Amniotic epithelial cell (primary cell): ENCODE measurements at regions not wholly inside any gene's neighbourhood (a gene's known extent, or its start where the extent isn't known, plus 50 kb on each side); places are given as distances from the start of the nearest gene placed in this dataset.

Source experiments
- DNase-seq: peaks from one replicate; pipeline ENCODE4 v3.0.0-alpha.2; 2010; ENCODE audit warnings: low read depth

DNA sequence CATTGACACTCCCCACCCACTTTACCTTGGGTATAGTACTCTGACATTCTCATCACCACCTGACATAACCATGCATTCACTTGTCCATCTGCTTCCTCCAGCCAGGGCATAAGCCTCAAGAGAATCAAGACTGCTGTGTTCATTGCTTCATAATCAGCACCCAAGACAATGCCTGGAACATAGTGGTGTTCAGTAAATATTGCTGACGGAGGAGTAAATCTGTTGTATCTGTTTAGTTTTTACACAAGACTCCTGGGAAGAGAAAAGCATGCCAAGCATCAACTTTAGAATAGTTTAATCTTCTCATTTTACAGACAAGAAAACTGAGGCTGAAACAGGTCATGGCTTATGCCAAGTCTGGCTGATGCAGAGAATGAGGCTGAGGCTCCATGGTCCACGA, 173.9 kb upstream of the DUSP10 start:
- no peak for DNase-seq

DNA sequence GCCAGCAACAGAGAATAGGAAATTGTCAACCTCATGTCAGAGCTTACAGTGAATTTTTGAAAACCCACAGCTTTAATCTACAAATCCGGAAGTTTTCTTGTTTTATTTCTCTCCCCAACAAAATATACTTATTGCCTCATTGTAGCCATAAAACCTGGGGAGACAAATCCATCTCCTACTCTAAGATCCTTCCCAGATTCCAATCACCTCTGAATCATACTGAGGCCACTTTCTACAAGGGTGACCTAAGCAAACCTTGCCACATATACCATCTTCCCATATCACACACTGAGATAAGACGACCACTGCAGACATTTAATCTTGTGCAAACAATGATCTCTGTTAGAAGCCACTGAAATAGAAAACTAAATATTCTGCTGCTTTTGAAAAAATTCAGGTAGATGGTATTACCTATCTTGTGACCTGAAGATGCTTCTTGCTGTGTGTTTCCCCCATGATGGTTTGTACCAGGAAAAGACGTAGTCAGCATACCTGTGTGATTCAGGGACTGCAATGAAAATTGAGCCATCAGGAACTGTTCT, 171.5 kb upstream of the DUSP10 start:
- DNase-seq, result peak; percentile 80

DNA sequence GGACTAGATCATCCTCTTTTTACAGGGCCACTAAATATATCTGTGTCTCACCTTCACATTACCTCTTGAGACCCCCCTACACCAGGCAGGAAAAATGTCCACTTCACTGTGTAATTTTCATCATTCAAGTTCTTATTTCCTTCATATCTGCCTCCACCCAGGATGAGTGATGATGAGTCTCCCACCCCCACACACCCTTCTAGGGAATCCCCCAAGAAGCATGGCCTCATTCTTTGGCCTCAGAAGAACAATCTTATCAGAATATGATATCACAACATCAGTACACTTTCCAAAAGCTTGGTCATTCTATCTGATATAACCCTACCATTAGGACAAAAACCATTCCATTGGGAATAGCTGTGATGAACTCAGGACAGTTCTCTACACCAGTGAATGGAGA, 170.3 kb upstream of the DUSP10 start:
- peak; percentile 37 for DNase-seq

DNA sequence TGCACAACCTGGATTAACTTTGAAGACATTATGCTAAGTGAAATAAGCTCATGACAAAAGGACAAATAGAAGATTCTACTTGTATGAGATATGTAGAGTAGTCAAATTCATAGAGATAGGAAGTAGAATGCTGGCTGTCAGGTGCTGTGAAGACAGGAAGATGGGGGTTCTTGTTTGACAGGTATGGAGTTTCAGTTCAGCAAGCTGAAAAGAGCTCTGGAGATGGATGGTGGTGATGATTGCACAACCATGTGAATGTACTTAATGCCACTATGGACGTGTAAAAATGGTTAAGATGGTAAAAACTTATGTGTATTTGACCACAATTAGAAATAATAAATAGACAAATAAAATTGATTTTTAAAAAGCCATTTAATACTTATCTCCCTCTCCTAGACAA, 169.8 kb upstream of the DUSP10 start:
- no peak for DNase-seq

DNA sequence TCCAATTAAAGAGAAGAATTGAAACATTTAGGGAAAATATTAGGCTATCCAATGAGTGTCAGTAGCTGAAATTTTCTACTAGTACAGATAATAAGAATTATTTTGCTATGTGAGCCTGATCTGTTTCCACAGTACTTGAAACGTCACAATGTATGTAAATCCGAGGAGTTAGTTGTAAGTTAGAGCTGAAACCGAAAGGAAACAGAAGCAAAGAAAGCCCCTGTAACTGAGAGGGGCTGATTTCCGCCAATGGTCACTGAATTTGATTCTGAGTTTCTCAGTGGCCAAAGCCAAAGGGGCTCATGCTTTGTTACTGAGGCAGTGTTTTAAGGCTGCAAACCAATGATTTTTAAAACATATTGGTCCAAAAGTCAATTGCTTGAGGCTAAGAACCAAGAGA, 168.3 kb upstream of the DUSP10 start:
- no peak for DNase-seq

DNA sequence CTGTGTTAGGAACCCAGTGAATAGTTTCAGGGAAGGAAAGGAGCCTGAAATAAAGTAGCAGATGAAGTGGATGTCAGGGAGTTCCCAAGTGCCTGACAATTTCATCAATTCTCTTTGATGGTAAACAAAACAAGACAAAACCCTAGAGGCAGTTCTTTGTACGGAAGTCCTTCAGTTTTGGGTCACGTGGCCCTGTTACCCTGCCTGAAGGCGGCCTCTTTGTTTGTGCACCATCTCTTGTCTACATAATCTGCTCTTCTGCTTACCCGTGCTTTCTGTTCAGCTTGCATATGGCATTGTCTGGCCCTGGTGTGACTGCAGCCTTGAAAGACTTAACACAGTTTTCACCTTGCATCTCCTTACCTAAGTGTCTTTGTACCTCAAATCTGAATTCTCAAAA, 166.7 kb upstream of the DUSP10 start:
- no peak for DNase-seq

DNA sequence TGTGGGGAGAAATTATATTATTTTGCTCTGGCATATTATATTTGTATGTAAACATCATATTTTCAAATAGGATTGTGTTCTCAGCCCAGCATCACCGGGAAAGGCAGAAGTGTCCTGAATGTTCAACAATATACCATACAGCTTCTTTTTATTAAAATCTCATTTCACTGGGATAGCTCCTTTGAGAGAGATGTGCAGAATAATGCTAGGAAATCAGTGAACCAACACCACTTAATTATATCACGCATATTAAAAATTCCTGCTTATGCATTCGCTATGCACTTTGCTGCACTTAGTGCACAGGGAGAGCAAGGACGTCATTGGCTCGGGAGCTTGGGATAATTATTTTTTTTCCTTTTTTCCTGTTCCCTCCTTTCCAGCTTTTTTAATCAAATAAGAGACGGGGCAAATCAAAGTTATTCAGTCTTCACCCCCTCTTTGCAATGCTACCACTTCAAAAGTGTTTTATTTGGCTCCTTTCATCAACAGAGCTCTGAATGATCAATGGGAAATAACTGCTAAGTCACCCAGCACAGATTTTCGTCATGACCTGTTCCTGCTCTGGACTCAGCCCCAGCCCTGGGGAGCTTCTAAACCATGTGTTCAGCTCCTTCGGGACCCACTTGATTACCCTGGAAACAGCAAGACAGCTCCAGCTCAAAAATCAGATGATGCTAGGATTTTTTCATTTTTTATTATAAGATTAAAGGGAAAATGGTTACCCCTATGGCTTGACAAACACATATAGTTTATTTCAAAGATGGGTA, 165.5 kb upstream of the DUSP10 start:
- no peak for DNase-seq

DNA sequence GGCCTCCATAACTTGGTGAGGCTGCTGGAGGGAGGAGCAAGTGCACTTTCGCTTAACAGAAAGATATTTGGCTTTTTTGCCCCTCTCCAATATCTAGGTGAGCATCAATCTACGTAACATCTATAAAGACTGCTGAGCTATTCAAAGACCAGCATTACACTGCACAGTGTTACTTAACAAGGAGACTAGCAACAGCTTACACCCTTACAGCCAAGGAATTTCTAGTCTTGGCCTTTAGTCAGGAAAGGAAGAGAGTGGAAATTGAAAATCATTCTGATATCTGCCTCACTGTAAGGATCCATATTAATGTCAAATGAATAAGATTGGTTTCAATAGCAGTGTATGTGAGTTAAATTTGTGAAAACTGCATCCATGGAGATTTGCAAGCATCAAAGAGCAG, 163.9 kb upstream of the DUSP10 start:
- no peak for DNase-seq

DNA sequence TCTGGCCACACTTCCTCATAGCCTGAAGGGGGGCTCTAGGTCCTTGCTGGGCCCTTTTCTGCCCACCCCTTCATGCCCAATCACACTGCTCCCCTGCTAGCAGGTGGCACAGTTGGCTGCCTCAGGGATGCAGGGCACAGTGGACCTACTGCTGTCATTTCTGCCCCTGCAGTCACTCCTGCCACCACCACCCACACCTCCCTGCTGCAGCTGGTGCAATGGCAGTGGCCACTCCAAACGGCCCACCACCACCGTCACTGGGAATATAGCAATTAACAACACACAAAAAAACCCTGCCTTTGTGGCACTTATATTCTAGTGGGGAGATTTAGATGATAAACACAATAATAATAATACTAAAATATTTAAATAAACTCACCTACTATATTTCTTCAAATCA, 162.4 kb upstream of the DUSP10 start:
- DNase-seq, result no peak

DNA sequence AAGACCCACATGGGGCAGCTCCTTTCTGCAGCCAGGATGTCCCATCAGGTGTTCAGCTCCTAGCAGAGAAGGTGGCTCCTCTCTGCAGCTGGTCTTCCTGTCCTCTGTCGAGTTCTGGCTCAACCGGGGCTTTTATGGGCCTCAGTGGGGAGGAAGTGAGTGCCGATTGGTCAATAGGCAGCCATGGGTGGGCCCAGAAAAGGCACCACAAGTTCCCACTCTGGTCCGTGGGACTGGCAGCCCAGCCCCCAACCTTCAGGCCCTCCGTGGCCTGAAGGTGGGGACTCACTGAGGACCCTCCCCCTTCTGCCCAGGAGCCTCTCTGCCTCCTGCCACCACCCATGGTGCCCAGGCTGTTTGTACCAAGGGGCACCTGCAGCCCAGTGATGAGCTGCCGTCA, 161.7 kb upstream of the DUSP10 start:
- no peak for DNase-seq

DNA sequence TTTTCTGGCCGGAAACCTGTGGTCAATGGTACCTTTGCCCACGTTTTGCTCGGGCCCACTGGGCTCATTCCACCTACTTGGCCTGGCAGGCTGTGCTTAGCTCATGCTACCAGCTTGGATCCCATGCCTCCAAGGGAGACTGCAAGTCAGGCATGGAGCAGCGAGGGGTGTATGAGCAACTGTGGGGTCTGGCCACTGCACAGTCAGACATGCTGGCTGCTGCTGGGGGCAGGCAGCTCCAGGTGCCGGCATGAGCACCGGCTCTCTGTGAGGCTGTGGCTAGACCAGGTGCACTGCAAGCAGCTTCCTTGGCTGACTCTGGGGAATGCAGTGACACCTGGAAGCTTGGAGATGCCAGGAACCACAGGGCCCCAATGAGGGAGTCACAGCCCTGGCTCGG, 161.1 kb upstream of the DUSP10 start:
- no peak for DNase-seq

DNA sequence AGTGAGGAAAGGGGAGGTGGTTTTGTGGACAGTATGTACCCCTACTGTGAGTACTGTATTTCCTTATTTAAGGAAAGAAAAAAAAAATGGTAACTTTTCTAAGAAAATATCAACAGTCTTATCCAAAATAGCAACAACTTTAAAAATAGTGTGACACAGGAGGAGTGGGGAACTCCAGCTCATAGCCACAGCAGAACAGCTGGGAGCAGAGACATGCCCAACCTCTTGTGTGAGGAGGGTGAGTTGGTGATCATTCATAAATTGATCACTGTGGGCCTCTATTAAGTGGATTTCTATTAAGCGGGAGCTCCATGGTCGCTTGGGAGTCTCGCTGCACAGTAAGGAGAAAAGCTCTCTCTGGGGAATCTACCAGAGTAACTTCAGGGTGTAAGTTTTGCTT, 158.8 kb upstream of the DUSP10 start:
- no peak for DNase-seq

DNA sequence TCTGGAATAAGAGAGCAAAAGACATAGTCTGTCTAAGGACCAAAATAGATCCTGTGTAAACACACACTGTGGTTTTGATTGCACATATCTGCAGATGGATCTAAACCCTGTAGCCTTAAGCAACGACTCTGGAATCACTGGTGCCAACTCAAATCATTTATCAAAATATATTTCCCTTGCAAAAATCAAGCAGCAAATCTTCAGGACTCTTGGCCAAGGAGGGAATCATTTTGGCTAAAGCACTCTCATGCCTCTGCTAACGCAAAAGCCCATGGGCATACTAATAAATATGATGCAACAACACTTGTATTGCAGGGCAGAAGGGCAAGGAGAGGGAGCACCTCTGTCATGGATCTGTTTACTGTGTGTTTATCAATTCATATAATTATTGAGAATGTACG, 155.4 kb upstream of the DUSP10 start:
- peak; percentile 92 for DNase-seq

DNA sequence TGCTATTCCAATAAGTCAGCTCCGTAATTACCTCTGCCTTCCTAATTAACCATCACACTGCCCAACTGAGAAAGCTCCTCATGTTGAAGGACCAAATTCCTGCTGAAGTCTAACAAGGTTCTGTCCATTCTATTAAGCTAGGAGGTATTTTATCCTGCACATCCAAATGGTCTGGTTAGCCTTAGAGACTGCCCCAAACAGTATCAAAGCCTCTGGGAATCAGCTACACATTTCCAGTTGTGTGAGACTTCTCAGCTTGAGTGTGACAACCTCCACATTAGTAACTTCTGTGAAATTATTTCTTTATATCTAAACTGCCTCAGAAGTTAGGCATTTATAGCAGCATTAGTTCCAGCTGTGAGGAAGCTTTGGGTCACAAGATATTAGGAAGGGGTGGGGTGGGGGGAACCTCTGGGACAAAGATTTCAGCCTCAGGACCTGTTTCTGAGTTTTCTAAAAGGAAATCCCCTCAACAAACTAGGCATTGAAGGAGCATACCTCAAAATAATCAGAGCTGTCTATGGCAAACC, 150.5 kb upstream of the DUSP10 start:
- DNase-seq, result no peak

DNA sequence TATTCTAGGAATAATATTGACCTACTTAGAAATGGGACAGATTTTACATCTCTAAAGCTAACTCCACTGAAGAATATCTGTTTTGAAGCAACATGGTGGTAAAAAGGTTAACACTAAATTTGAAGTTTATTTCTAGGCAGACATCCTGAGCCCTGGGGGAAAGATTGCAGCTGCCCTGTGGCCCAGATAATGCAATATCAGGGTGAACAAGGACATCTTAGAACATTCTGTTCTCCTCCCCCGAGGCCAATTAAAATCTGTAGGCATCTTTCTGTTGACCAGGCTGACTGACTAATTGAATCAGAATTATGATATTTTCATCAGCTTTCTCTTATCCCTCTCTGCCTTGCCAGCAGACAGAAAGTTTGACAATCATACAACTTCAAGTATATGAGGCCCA, 149.8 kb upstream of the DUSP10 start:
- peak; percentile 95 for DNase-seq

DNA sequence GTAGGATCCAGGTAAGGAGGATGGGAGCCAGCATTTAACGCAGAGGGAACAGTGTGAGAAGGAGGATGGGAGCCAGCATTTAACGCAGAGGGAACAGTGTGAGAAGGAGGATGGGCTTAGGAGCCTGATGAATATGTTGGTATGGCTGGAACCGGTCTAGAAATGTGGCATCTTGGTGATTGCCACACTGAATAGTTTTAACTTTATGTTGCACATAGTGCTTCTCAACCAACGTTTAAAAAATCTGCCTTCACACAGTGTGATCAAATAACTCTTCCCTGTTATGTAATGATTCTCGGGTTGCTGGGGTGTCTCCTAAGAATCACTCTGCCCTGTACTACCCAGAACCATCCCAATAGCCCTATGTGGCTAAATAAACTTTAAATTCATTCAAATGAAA, 146.9 kb upstream of the DUSP10 start:
- no peak for DNase-seq

DNA sequence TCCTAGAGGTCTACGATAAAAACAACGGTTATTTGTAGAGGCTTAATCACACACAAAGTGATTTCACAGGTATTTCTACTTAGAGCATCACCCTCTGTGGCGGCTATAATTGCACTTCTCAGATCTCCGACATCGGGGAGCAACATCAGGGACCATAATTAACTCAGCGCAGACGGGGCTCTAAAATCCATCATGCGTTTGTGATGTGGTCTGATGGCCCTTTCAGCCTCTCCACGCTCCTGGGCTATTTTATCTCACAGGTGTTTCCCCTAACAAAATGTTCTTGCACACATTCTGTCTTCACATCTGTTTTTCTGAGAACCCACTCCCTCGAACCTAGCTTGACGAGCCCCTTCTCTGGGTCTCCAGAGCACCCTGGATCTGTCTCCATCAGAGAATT, 146.3 kb upstream of the DUSP10 start:
- DNase-seq, result no peak

DNA sequence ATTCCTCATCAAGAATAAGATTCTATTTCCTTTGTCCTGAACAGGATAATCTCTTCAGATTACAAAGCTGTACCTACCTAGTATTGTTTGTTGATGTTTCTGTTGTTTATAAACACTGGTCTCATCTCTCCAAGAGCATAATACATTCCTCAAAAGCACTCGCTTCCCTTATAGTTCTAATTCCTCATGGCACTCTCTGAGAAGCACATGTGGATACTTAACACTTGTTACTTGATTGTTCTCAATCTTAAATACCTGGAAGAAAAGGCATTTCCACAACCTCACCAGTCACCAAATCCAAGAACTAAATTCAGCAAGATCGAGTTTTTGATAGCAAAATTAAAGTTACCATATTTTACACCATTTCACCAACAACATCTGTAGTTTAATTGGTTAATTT, 145.9 kb upstream of the DUSP10 start:
- DNase-seq, result no peak

DNA sequence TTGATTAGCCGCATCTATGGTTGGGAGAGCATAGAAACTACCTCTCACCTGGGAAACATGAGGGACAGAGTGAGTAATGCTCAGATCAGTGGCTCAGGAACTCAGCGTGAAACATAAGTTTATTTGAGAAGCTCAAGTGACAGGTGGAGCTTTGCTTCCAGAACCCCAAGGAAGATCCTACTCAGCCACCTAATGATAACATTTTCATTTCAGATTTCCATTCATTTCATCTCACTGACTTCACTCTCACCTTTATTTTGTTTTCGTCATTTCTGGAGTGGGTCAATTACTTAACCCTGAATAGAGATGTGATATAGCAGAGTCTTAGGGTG, 145.5 kb upstream of the DUSP10 start:
- no peak for DNase-seq

DNA sequence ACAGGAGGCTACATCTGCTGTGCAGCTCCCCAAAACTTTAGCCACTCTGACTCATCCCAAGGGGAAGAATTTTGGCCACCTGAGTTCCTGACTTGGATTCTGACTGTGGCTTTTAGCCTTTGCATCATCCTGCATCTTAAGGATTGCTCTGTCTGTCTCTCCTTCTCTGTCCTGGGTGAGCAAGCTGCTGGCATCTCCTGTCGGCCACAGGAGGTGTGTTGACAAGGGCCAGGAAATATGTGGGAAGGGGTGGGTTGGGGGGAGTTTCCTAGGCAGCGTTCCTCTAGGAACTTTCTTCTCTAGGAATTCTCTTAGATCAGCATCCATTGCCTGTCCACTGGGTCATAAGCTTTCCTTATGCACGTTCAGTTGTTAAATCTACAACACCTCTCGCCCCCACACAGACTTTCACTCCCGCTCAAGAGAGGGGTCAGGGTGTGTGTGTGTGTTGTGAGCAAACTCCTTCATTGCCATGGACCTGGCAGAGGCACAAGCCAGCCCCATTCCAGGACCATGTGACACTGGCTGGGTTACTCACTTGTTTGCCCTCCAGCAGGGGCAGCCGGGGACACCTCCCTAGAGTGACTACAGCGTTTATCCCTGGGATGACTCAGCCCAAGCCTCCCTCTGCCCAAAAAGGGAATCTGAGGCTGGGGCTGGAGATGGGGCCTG, 145.0 kb upstream of the DUSP10 start:
- peak; percentile 79 for DNase-seq

DNA sequence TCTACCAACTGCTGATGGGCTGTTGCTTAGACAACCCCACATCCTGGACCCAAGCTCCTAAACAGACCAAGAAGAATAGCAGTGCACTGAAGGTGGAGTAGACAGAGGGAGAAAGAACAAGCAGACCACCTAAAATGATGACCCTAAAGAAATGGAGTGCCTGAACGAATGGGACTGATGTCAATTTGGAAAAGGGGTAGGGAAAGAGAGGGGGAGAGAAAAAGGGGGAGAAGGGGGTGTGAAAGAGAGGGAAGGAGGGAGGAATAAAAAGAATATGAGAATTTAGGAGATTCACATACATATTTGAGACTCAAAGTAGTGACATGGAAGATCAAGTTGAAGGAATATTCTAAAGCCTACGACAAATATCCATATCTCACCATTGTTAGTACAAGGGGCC, 144.4 kb upstream of the DUSP10 start:
- DNase-seq, result no peak

DNA sequence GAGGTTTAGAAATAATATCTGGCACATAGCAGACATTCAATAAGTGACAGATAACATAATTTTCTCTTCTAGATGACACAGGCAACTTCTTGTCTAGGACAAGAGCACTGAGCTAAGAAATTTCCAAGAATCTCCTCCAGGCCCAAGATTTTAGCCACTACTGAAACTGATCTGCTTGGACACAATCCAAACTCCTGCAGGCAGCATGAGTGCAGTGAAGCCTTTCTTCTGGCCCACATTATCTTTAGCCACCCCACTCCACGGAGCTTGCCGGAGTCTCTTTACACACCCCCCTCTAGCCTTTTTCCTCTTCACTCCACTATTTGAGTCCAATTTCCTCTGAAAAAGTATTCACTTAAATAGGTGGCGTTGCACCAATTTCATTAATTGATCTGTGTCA, 142.9 kb upstream of the DUSP10 start:
- DNase-seq, result no peak

DNA sequence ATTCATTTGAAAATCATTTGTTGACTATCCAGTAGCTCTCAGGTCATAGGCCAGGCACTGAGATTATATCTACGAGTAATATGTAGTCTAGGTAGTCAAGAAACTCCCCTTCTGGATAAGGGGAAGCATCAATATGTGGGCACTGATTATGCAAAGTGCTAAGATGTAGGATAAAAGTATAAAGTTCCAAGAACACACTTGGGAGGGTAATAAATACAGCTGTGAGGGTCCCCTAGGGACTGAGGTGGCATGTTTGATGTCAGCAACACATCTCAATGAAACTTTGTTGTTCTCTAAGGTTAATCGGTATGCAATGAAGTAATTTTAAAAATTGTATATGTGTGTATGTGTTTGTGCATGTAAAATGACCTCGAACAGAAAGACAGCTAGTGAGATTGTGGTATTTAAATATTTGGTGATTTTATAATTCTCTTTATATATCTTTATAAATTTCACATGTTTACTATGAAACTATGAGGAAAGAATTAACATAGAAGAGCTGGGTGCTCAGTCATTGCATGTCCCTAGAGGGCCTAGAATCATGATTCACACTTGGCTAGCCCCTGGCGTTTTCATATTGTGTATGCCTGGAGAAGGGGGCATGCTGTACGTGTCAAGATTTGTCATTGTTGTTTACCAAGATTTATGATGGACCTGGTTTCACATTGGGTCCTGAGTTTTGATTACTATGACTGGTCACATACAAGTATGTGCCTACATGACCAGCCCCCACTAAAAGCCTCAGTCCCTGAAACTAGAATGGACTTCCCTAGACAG, 140.1 kb upstream of the DUSP10 start:
- DNase-seq, result no peak
